Endothelial cell of umbilical vein (primary cell): ENCODE measurements at regions not wholly inside any gene's neighbourhood (a gene's known extent, or its start where the extent isn't known, plus 50 kb on each side); places are given as distances from the start of the nearest gene placed in this dataset.

Source experiments
- CTCF ChIP-seq, 2 donors: IDR thresholded peaks; 1 replicate in 1 of 2; 2 replicates in 1 of 2; pipeline ENCODE4 v1.5.1; 2011; ENCODE audit warnings: low read length in 2 of 2, mild to moderate bottlenecking in 2 of 2, moderate library complexity in 2 of 2, control low read depth in 1 of 2, inconsistent platforms in 1 of 2, low read depth in 1 of 2; ENCODE audit not compliant: insufficient read depth in 1 of 2; ENCODE audit errors: extremely low read depth in 1 of 2
- EZH2 ChIP-seq: IDR thresholded peaks from 2 replicates; pipeline ENCODE4 v1.6.1; 2012; ENCODE audit warnings: borderline replicate concordance, low read depth, mild to moderate bottlenecking, moderate library complexity, low read length, inconsistent platforms; ENCODE audit not compliant: severe bottlenecking
- JUN ChIP-seq: IDR thresholded peaks from 2 replicates; pipeline ENCODE4 v1.6.1; 2011; ENCODE audit warnings: borderline replicate concordance, low read depth; ENCODE audit not compliant: insufficient read length, insufficient read depth
- POLR2A ChIP-seq: IDR thresholded peaks from 2 replicates; pipeline ENCODE4 v1.6.1; 2012; ENCODE audit warnings: low read depth, mild to moderate bottlenecking, control low read depth, low read length
- POLR2AphosphoS5 ChIP-seq: IDR thresholded peaks from 2 replicates; pipeline ENCODE4 v1.6.1; 2012; ENCODE audit warnings: low read depth, mild to moderate bottlenecking, control low read depth, low read length, moderate library complexity; ENCODE audit not compliant: insufficient read depth

GRCh38 chr18:68085251-68085650 lies 568.7 kb upstream of the DSEL start:
- no peak for TF ChIP-seq POLR2A
- TF ChIP-seq EZH2, result no peak
- TF ChIP-seq CTCF (IDR thresholded peaks at IDR 0.05; ENCODE audit: extremely low read depth in 1 of 2, insufficient read depth in 1 of 2, low read depth in 1 of 2, low read length in 2 of 2), result no peak
- TF ChIP-seq POLR2AphosphoS5, result no peak
- no peak for TF ChIP-seq JUN
